ENCODE measurements at regions not wholly inside any gene's neighbourhood (a gene's known extent, or its start where the extent isn't known, plus 50 kb on each side); places are given as distances from the start of the nearest gene placed in this dataset.

DNA sequence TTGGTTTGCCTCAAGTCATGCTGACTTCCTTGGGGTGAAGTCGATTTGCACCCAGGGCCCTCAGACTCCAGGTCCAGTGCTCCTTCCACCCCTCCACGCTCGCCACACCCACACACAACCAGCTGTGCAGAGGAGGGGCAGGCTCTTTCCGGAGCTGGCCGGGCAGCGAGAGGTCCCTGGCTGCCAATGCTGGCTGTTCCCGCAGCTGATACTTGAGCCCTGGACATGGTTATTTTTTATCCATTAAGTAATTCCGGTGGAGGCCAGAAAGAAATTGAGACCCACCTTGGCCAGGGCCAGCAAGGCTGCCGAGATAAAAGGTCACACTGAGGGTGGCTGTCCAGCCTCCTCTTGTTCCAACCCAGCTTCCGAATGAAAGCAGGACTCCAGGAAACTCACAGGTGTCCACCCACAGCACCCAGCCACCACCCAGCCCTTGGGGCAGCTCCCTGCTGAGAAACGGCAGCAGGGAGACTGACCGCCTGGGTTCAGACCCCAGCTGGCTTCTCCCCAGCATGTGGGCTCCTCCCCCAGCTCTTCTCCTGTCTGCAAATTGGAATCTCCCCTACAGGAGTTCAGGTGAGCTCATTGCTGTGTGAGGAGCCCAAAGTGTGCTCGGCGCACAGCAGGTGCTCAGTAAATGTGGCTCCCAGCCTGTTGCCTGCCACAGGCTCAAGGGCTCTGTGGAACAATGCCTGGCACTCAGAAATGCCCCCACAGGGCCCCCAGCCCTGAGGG is 77.8 kb downstream of the PDGFA start:
- no peak for DNase-seq

DNA sequence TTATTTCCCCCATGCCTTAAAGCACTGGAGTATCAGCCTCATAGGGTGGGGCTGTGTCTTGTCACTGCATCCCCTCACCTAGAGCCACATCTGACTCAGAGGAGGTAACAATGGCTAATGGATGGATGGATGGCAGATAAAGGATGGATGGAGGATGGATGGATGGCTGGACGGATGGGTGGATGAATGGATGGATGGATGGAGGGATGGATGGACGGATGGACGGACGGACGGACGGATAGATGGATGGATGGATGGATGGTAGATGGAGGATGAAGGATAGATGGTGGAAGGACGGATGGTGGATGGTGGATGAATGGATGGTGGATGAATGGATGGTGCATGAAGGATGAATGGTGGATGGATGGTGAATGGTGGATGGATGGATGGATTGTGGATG is 77.2 kb downstream of the PDGFA start:
- DNase-seq, result no peak

DNA sequence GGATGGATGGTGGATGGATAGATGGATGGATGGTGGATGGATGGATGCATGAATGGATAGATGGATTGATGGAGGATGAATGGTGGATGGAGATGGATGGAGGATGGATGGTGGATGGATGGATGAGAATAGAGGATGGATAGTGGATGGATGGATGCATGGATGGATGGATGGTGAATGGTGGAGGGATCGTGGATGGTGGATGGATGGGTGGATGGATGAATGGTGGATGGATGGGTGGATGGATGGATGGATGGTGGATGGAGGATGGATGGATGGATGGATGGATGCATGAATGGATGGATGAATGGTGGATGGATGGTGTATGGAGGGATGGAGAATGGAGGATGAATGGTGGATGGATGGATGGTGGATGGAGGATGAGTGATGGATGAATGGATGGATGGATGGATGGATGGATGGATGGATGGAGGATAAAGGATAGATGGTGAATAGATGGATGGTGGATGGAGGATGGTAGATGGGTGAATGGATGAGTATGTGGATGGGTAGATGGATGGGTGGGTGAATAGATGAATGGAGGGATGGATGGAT is 76.3 kb downstream of the PDGFA start:
- no peak for DNase-seq

DNA sequence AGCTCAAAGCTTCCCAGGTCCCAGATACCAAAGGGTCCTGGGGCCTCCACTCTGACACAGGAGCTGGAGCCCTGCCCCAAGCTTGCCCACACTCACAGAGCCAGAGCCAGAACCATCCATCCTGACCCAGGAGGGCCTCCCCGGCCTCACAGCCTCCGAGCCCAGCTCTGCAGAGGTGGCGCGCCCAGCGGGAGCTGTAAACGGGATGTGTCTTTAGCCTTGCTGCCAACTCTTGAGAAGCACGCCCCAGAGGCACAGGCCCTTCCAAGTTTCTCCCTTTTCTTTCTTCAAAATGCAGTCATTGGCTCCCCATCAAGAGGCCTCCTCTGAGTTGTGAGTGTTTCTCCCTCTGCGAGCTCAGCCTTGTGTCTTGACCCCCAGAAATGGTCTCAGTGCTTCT is 75.0 kb downstream of the PDGFA start:
- DNase-seq, result no peak

DNA sequence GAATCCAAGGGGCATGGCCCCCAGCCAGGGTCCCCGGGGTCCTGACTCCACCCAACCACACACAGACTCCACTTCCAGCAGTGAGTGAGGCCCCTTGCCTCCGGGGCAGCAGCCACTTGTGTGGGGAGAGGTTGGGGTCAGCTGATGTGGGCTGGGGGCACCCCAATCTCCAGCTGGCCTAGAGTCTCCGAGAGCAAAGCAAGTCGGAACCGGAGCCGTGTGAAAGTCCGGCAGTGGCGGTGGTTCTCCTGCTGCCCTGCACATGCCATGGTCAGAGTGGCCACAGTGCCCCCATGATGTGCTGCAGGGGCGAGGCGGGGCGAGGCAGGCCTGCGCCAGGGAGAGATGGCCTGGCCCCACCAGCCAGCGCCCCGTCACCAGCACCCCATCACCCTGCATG is 74.6 kb downstream of the PDGFA start:
- no peak for DNase-seq

DNA sequence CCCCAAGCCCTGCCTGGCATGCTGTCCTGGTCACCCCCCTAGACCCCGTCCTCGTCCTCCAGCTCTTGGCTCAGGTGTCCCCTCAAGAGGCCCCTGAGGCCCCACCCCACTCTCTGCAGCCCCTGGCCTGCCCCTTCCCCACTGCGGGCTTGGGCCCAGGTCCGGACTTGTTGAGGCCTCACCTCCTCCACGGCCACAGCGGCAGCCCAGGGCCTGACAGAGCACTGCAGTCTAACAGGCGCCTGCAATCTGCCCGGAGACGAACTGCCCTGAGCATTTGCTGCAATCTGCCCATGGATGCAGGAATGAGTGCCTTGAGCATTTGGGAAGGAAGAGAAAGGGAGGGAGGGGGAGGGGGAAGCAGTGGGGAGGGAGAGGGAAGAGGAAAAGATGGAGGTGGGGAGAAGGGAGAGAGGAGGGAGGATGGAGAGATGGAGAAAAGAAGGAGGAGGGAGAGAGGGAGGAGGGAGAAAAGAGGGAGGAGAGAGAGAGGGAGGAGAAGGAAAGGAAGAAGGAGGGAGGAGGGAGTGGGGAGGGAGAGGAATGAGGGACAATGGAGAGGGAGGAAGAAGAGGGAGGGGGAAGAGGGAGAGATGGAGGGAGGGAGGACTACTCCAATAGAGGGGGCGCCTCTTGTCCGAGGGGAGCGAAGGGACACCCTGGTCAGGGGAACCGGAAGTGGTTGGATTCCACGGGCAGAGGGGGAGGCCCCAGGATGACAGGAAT is 73.9 kb downstream of the PDGFA start:
- DNase-seq, result no peak

DNA sequence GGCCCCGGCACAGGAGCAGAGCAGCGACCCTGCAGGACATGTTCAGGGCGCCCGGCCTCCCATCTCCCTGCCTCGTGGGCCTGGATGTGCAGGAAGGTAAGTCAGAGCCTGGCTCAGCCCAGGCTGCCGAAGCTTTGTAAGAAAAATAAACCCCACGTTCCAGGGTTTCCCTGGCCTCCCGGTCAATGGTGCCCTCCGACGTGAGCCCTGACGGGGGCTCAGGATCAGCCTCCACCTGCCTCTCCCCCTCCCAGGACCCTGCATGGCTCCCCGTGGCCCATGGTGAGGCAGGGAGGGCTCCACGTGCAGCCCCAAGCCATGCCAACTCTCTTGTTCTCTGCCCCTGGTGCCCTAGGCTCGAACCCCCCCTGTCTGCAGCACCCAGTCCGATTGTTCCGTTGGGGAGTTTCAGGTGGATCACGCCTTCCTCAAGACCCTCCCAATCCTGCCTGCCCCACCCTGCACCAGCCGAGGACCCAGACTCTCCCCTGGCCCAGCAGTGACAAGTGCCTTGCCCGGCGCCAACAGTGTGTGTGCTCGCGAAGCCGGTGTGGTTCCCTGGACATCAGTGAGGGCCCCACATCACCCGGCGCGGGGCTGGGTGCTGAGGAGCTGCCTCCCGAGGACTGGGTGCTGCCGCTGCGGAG is 73.2 kb downstream of the PDGFA start:
- DNase-seq, result no peak
